ENCODE measurements at regions not wholly inside any gene's neighbourhood (a gene's known extent, or its start where the extent isn't known, plus 50 kb on each side); places are given as distances from the start of the nearest gene placed in this dataset.

- H3K36me3 ChIP-seq (ENCODE audit: control insufficient read depth in 2 of 3, insufficient read depth in 3 of 3, low read length in 3 of 3), result no peaks in the 10 kb centered on the region
- H3K4me1 ChIP-seq (ENCODE audit: control insufficient read depth in 2 of 3, insufficient read depth in 2 of 3, low read depth in 1 of 3, low read length in 3 of 3), result no peaks in the 10 kb centered on the region
- DNase-seq (no peak), FAIRE-seq (no peak)
- no peaks in the 10 kb centered on the region for H3K9me3 ChIP-seq (ENCODE audit: control insufficient read depth in 2 of 3, insufficient read depth in 1 of 3, low read length in 3 of 3)
- TF ChIP-seq, protein P1, sequence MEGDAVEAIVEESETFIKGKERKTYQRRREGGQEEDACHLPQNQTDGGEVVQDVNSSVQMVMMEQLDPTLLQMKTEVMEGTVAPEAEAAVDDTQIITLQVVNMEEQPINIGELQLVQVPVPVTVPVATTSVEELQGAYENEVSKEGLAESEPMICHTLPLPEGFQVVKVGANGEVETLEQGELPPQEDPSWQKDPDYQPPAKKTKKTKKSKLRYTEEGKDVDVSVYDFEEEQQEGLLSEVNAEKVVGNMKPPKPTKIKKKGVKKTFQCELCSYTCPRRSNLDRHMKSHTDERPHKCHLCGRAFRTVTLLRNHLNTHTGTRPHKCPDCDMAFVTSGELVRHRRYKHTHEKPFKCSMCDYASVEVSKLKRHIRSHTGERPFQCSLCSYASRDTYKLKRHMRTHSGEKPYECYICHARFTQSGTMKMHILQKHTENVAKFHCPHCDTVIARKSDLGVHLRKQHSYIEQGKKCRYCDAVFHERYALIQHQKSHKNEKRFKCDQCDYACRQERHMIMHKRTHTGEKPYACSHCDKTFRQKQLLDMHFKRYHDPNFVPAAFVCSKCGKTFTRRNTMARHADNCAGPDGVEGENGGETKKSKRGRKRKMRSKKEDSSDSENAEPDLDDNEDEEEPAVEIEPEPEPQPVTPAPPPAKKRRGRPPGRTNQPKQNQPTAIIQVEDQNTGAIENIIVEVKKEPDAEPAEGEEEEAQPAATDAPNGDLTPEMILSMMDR (IDR thresholded peaks at IDR 0.05; ENCODE audit: borderline replicate concordance, extremely low read depth, insufficient read depth), result no peak
- H3K4me3 ChIP-seq (ENCODE audit: low read length in 3 of 3), result no peak overlapping the region
- H3K27me3 ChIP-seq (ENCODE audit: control insufficient read depth, insufficient read depth, low read length), result no peaks in the 10 kb centered on the region
- no peak overlapping the region for H3K9ac ChIP-seq (ENCODE audit: low read length in 3 of 3)
- H3K27ac ChIP-seq (ENCODE audit: low read depth in 2 of 2, low read length in 2 of 2), result no peak overlapping the region
- intact Hi-C loops (cut with DNase I), result no loop called here
Observed at GRCh38 chr18:43825768-43826167, 548.5 kb upstream of the SYT4 start.

GRCh38 chr18:43826215-43826614, 548.9 kb upstream of the SYT4 start:
- TF ChIP-seq, protein P1 (IDR thresholded peaks at IDR 0.05; ENCODE audit: borderline replicate concordance, extremely low read depth, insufficient read depth), result no peak
- no peak for DNase-seq
- no peak overlapping the region for H3K27ac ChIP-seq (ENCODE audit: low read depth in 2 of 2, low read length in 2 of 2)
- H3K4me3 ChIP-seq (ENCODE audit: low read length in 3 of 3), result no peak overlapping the region
- no peaks in the 10 kb centered on the region for H3K4me1 ChIP-seq (ENCODE audit: control insufficient read depth in 2 of 3, insufficient read depth in 2 of 3, low read depth in 1 of 3, low read length in 3 of 3)
- intact Hi-C loops (cut with DNase I), result no loop called here
- H3K36me3 ChIP-seq (ENCODE audit: control insufficient read depth in 2 of 3, insufficient read depth in 3 of 3, low read length in 3 of 3), result no peaks in the 10 kb centered on the region
- no peak overlapping the region for H3K9ac ChIP-seq (ENCODE audit: low read length in 3 of 3)
- H3K9me3 ChIP-seq (ENCODE audit: control insufficient read depth in 2 of 3, insufficient read depth in 1 of 3, low read length in 3 of 3), result no peaks in the 10 kb centered on the region
- no peak for FAIRE-seq
- no peaks in the 10 kb centered on the region for H3K27me3 ChIP-seq (ENCODE audit: control insufficient read depth, insufficient read depth, low read length)

GRCh38 chr18:43827311-43827710, 550.0 kb upstream of the SYT4 start:
- FAIRE-seq (no peak), DNase-seq (no peak)
- no peak overlapping the region for H3K27ac ChIP-seq (ENCODE audit: low read depth in 2 of 2, low read length in 2 of 2)
- H3K9me3 ChIP-seq (ENCODE audit: control insufficient read depth in 2 of 3, insufficient read depth in 1 of 3, low read length in 3 of 3), result no peaks in the 10 kb centered on the region
- no peak overlapping the region for H3K4me3 ChIP-seq (ENCODE audit: low read length in 3 of 3)
- no peaks in the 10 kb centered on the region for H3K36me3 ChIP-seq (ENCODE audit: control insufficient read depth in 2 of 3, insufficient read depth in 3 of 3, low read length in 3 of 3)
- intact Hi-C loops (cut with DNase I), result no loop called here
- no peaks in the 10 kb centered on the region for H3K4me1 ChIP-seq (ENCODE audit: control insufficient read depth in 2 of 3, insufficient read depth in 2 of 3, low read depth in 1 of 3, low read length in 3 of 3)
- no peak overlapping the region for H3K9ac ChIP-seq (ENCODE audit: low read length in 3 of 3)
- H3K27me3 ChIP-seq (ENCODE audit: control insufficient read depth, insufficient read depth, low read length), result no peaks in the 10 kb centered on the region
- TF ChIP-seq, protein P1 (IDR thresholded peaks at IDR 0.05; ENCODE audit: borderline replicate concordance, extremely low read depth, insufficient read depth), result no peak

GRCh38 chr18:43830303-43830702, 553.0 kb upstream of the SYT4 start:
- DNase-seq (no peak), FAIRE-seq (no peak)
- no peak overlapping the region for H3K27ac ChIP-seq (ENCODE audit: low read depth in 2 of 2, low read length in 2 of 2)
- no peaks in the 10 kb centered on the region for H3K9me3 ChIP-seq (ENCODE audit: control insufficient read depth in 2 of 3, insufficient read depth in 1 of 3, low read length in 3 of 3)
- H3K4me1 ChIP-seq (ENCODE audit: control insufficient read depth in 2 of 3, insufficient read depth in 2 of 3, low read depth in 1 of 3, low read length in 3 of 3), result no peaks in the 10 kb centered on the region
- H3K27me3 ChIP-seq (ENCODE audit: control insufficient read depth, insufficient read depth, low read length), result no peaks in the 10 kb centered on the region
- no peak overlapping the region for H3K4me3 ChIP-seq (ENCODE audit: low read length in 3 of 3)
- intact Hi-C loops (cut with DNase I), result no loop called here
- TF ChIP-seq, protein P1 (IDR thresholded peaks at IDR 0.05; ENCODE audit: borderline replicate concordance, extremely low read depth, insufficient read depth), result no peak
- H3K9ac ChIP-seq (ENCODE audit: low read length in 3 of 3), result no peak overlapping the region
- H3K36me3 ChIP-seq (ENCODE audit: control insufficient read depth in 2 of 3, insufficient read depth in 3 of 3, low read length in 3 of 3), result no peaks in the 10 kb centered on the region

Measured in kidney (tissue), 13 donors.